HG03575 (cell line): ENCODE measurements at regions not wholly inside any gene's neighbourhood (a gene's known extent, or its start where the extent isn't known, plus 50 kb on each side); places are given as distances from the start of the nearest gene placed in this dataset.

Source experiments
- ATAC-seq: cut with Tn5 transposase; IDR thresholded peaks from one replicate; pipeline ENCODE4 v1.9.1; 2021; ENCODE audit not compliant: unreplicated experiment, insufficient number of reproducible peaks, low FRiP score; ENCODE audit errors: extremely low read depth

DNA sequence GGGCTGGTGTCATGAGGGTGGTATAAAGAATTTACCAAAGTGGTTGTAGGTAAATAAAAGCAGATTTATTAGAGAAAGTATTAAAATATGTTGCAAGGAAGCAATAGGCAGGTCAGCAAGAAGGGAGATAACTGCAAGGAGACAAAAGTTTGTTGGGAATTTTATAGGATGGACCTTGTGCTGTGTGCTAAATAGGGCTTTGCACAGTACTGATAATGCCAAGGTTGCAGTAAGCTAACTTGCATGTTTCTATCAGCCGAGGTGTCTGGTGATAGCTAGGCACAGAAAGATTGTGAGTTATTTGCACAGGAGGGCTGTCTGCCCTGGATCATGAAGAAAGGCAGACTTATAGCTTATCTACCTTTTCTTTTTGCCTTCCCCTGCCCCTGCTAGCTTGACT lies 102.5 kb upstream of the SPRED1 start:
- no peak for ATAC-seq

DNA sequence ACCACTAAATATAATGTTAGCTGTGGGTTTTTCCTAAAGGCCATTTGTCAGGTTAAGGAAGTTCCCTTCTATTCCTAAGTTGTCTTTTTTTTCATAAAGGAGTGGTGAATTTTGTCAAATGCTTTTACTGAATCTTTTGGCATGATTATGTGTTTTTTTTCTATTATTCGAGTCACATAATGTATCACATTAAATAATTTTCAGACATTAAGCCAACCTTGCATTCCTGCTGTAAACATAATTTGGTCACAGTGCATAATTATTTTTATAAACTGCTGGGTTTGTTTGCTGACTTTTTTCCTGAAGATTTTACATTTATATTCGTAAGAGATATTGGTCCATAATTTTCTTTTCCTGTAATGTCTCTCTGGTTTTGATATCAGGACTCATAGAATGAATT lies 101.8 kb upstream of the SPRED1 start:
- no peak for ATAC-seq

DNA sequence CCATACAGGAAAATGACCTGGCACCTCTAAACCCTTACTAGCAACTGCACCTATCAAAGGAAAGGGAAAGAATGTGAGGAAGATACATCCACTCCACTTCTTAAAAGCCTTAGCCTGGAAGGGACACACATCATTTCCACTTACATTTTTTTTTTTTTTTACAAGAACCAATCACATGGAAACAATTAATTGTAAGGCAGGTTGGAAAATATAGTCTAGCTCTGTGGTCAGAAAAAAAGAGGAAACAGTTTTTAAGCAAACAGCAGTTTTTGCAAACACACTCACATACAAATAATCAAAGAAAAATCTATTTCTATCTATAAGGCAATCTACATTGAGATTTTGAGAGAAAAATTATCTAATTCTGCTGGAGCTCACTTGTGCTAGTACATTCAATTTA lies 98.9 kb upstream of the SPRED1 start:
- no peak for ATAC-seq

DNA sequence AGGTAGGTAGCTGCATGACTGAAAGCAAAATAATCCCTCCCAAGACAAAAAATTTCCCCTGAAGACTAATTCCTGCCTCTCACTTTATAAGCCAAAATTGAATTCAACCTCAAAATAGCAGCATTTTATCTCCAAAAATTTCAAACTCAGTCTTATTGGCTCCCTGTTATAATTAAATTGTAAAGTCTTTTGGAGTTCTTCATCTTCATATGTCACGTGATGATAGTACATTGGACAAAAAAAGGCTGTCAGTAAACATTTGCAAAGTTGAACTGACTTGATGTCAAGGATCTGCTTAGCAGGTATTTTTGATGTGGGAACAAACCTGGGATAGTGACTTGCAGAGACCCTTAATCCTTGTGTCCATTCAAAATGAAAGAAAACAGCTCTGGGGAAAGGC lies 98.4 kb upstream of the SPRED1 start:
- ATAC-seq = no peak

GRCh38 chr15:38154837-38155236 lies 97.8 kb upstream of the SPRED1 start:
- ATAC-seq = no peak

GRCh38 chr15:38163658-38164057 lies 89.0 kb upstream of the SPRED1 start:
- ATAC-seq = no peak

GRCh38 chr15:38164061-38164460 lies 88.6 kb upstream of the SPRED1 start:
- ATAC-seq = no peak

DNA sequence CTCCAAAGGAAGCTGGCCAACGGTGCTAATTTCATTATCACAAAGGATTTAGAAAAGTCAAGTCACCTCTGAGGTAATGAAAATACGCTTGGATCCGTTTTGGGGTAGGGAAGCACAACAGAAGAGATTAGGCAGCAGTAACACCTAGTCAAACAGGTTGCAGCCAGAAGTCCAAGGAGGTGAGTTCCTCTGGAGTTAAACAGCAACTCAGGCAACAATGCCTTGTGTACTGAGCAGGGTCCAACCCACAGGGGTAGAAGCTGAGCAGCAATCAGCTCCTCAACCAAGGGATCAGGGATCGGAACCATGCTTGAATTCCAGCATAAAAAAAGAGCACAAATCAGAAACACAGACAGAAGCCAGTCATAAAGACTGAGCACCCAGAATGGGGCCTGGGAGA lies 88.1 kb upstream of the SPRED1 start:
- no peak for ATAC-seq

- ATAC-seq = no peak
These were observed 84.1 kb upstream of the SPRED1 start for GRCh38 chr15:38168467-38169070.

DNA sequence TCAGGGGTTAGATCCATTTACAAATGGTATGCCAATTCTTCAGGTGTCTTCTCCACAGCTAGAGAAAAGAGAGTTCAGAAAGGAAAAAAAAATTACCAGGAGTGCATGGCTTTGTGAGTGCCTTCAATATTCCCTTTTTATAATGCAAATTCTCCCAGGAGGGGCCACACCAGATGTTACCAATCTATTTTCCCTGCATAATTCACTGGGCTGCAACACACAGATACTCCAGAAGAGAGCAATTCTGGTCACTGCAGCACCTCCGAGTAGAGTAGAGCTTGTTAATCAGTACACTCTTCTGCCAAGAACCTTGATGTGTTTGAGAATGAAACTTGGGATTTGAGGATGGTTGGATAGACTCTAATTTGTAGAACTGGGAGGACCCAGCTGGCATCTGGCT lies 80.7 kb upstream of the SPRED1 start:
- ATAC-seq = no peak

DNA sequence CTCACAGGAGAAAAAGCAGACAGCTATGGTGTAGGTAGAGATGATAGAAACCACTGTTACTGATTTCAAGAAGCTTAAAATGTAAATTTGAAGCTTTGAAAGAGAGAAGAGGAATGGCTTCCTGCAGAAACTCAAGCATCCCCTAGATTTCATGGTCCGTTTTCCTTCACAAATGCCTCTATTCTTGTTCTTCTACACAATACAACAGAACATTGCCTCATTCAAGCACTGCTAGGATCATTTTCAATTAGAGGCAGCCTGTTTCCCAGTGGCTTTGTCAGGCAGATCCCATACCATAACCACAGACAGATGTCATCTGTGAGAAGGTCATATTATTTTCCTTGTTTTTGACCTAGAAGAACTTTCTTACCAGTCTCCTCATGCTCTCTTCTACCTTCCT lies 77.9 kb upstream of the SPRED1 start:
- no peak for ATAC-seq

GRCh38 chr15:38176155-38176554 lies 76.5 kb upstream of the SPRED1 start:
- peak; percentile 90 for ATAC-seq

DNA sequence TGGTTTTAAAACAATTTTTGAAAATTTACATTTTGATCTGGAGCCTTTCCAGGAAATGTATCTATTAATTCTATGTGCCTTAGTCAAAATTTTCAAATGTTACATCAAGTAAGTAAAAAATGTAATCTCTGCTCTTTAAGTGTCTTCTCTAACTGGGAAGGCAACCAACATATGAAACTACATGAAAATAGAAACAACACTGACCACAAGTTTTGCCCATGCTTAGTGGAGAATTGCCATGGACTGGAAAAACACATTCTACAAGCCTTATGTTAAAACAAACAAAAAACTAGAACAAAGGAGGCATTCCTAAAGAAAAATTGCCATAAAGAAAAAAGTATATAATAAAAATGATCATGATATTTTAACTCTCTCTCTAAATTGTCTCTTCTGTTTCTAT lies 75.9 kb upstream of the SPRED1 start:
- ATAC-seq = no peak

DNA sequence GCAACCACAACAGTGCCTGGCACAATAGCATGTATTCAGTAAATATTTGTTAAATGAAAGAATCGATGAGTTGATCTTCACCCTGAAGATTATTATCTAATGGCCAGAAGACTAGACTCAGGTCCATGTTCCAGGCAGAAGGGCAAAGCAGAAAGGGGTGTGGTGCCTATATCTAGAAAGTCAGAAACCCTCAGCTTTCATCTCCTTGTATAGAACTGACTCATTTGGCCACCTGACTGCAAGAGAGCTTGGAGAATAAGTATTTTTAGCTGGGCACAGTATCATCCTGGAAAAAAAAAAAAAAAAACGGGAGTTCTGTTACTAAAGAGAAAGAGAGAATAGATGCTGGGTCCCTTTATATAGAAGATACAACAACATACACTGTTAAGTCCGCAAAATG lies 69.7 kb upstream of the SPRED1 start:
- ATAC-seq = no peak

DNA sequence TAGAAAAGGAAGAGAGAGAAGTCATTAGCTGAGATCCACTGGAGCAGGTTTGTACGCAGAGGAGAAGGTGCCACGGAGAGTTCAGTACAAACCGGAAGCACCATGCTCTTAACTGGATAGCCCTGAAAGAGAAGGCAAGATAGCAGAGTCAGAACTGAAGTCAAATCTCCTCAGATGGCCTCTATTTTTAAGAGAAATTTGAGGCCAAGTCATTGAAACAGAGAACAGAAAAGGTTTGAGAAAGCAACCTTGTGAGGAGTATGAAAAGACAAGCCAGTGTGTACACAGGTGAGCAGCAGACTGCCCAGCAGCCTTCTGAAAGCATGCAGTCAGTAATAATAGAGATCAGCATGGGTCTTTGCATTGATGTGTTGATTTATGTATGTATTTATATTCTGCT lies 66.1 kb upstream of the SPRED1 start:
- no peak for ATAC-seq

DNA sequence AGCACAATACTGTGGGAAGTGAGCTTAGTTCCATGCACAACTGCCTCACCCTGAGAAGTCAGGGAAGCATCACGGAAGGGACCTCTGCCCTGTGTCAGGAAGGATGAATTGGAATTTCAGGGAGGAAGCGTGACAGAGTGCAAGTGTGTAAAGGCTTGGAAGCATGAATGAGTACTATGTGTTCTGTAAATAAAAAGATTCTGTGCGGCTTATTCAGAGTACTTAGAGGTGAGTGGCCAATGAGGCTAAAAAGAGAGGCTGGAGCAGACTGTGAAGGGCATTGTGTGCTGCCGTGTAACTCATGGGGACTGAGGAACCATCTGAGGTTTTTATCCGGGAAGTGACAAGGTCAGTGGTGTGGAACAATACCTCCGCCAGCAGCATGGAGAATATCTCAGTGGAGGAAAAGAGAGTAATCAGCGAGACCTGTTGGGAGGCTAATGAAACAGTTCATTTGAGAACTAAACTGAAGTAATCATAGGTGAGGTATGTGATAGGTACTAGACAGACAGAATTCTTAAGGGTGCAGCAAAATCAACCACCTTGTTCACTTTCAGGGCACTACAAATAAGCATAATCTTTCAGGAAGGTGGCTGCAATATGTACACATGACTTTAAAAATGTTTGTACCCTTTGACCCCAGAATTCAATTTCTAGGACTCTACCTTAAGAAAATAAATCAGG lies 64.9 kb upstream of the SPRED1 start:
- no peak for ATAC-seq

DNA sequence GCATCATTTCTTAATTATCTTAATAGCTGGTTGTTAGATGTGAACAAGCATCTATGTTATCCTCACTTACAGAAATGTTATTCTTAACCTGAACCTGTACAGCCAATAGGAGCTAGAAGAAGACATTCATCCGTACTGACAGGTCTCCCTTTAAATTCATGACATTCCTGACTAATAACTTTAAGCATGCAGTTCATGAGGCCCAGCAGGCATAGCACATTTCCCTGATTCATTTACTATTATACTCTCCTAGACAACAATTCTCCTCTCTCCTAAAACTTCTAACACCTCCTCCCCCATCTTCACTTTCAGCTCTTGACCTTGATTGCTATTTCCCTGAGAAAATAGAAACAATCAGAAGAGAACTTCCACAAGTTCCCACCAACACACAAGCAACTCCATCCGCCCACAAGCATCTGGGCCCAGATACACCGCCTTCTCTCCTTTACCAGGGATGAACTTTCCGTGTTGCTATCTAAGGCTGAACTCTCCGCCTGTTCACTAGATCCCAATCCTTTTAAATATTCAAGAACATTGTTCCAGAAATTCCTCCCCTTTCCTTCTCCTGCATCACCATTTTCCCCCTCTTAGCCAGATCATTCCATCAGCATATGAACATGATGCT lies 62.9 kb upstream of the SPRED1 start:
- no peak for ATAC-seq

DNA sequence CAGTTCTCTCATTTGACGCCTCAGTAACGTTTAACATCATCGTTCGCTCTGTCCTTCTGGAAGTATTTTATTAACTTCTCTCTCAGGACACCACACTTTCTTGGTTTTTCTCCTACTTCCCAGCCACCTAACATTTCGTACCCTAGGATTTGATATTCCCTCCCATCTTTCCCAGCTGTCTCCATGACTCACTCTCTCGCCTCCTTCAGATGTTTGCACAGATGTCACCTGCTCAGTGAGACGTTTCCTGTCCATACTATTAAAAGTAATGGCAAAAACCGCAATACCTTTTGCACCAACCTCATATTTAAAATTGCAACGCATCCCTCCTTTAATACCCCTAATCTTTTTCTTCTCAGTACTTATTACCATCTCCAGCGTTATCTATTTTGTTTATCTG lies 62.1 kb upstream of the SPRED1 start:
- no peak for ATAC-seq

DNA sequence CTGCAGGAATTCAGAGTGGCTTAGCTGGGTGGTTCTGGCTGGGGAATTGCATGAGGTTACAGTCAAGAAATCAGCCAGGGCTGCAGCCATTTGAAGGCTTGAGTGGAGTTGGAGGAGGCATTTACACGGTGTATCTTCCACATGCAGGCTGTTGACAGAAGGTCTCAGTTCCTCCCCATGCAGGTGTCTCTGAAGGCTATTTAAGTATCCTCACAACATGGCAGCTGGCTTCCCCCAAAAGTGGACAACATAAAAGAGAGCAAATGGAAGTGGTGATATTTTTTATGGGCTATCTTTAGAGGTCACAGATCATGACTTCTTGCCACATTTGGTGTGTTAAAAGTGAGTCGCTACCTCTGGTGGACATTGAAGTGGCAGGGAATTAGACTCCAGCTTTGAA lies 60.1 kb upstream of the SPRED1 start:
- ATAC-seq = no peak

DNA sequence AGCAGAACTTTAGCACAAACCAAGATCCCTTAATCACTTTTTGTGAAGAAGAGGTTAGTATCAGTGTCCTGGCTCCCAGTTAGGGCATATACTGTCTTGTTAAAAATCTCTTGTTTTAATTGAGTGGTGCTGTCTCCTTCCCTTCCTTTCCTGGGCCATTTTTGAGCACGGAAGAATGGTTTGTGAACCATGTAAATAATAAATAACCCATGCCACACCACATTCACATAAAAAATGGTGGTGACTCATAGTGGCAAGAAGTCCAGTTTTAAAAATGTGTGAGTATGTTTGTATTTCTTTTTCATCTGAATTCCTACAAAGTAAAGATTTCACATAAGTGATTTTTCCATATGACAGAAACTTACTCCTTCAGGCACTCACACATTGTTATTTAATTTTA lies 59.1 kb upstream of the SPRED1 start:
- ATAC-seq = no peak
